Gastrocnemius medialis (tissue), 4 donors: ENCODE measurements at regions not wholly inside any gene's neighbourhood (a gene's known extent, or its start where the extent isn't known, plus 50 kb on each side); places are given as distances from the start of the nearest gene placed in this dataset.

ENCODE experiments used
- POLR2A ChIP-seq, 2 donors: fragments of 450-650 bp; IDR thresholded peaks; one replicate each; pipeline ENCODE4 v1.6.1; 2017; ENCODE audit warnings: antibody characterized with exemption in 2 of 2, mild to moderate bottlenecking in 2 of 2, moderate library complexity in 2 of 2
- TF ChIP-seq, protein P1 (sequence below), 5 experiments: fragments of 450-650 bp in 3 of 5; fragments of 200-600 bp in 2 of 5; sonication (generic) in 2 of 5; IDR thresholded peaks in 4 of 5; conservative IDR thresholded peaks in 1 of 5; 1 replicate in 4 of 5; 2 replicates in 1 of 5; pipeline ENCODE4 v1.5.1; 2016 to 2019; ENCODE audit warnings: antibody characterized with exemption in 5 of 5, mild to moderate bottlenecking in 3 of 5, moderate library complexity in 3 of 5

DNA sequence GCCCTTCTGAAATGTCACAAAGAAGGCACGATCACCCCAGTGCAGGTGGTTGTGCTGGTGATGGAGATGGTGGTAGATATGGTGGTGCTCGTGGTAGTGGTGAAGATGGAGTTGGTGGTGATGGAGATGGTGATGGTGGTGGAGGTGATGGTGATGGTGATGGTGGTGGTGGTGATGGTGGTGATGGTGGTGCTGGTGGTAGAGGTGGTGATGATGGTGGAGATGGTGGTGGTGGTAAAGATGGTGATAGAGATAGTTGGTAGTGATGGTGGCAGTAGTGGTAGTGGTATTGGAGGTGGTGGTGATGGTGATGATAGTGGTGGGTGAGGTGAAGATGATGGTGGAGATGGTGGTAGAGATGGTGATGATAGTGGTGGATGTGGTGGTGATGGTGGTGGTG, 88.1 kb upstream of the SALL1 start:
- TF ChIP-seq, protein P1, sequence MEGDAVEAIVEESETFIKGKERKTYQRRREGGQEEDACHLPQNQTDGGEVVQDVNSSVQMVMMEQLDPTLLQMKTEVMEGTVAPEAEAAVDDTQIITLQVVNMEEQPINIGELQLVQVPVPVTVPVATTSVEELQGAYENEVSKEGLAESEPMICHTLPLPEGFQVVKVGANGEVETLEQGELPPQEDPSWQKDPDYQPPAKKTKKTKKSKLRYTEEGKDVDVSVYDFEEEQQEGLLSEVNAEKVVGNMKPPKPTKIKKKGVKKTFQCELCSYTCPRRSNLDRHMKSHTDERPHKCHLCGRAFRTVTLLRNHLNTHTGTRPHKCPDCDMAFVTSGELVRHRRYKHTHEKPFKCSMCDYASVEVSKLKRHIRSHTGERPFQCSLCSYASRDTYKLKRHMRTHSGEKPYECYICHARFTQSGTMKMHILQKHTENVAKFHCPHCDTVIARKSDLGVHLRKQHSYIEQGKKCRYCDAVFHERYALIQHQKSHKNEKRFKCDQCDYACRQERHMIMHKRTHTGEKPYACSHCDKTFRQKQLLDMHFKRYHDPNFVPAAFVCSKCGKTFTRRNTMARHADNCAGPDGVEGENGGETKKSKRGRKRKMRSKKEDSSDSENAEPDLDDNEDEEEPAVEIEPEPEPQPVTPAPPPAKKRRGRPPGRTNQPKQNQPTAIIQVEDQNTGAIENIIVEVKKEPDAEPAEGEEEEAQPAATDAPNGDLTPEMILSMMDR (IDR thresholded peaks at IDR 0.05 in 4 of 5, conservative IDR thresholded peaks at IDR 0.05 in 1 of 5): no peak
- TF ChIP-seq POLR2A (IDR thresholded peaks at IDR 0.05): no peak
